H9 (cell line): ENCODE measurements at regions not wholly inside any gene's neighbourhood (a gene's known extent, or its start where the extent isn't known, plus 50 kb on each side); places are given as distances from the start of the nearest gene placed in this dataset.

Experiments
- DNase-seq: peaks from one replicate; pipeline ENCODE4 v3.0.0-alpha.2; 2017
- H2AFZ ChIP-seq: one replicate; pipeline ENCODE4 v1.6.1; 2013; ENCODE audit warnings: mild to moderate bottlenecking, low read length, control low read depth, moderate library complexity
- H2AK5ac ChIP-seq: 2 replicates; pipeline ENCODE4 v1.6.1; 2013; ENCODE audit warnings: low read length, control low read depth, mixed read lengths; ENCODE audit not compliant: insufficient read length
- H2BK120ac ChIP-seq: one replicate; pipeline ENCODE4 v1.6.1; 2013; ENCODE audit warnings: low read depth, mild to moderate bottlenecking, low read length, control low read depth, inconsistent platforms; ENCODE audit not compliant: poor library complexity, severe bottlenecking
- H2BK12ac ChIP-seq: 2 replicates; pipeline ENCODE4 v1.6.1; 2013; ENCODE audit warnings: low read length, control low read depth, mixed read lengths, low read depth; ENCODE audit not compliant: insufficient read length
- H2BK15ac ChIP-seq: 2 replicates; pipeline ENCODE4 v1.6.1; 2013; ENCODE audit warnings: low read depth, low read length, control low read depth
- H2BK20ac ChIP-seq: one replicate; pipeline ENCODE4 v1.6.1; 2013; ENCODE audit warnings: low read depth, mild to moderate bottlenecking, low read length, control low read depth, inconsistent platforms; ENCODE audit not compliant: poor library complexity, severe bottlenecking
- H2BK5ac ChIP-seq: 2 replicates; pipeline ENCODE4 v1.6.1; 2013; ENCODE audit warnings: low read length, control low read depth, mixed read lengths; ENCODE audit not compliant: insufficient read length
- H3K14ac ChIP-seq: 2 replicates; pipeline ENCODE4 v1.6.1; 2013; ENCODE audit warnings: low read length, control low read depth; ENCODE audit not compliant: insufficient read depth
- H3K18ac ChIP-seq: 2 replicates; pipeline ENCODE4 v1.6.1; 2013; ENCODE audit warnings: low read depth, mild to moderate bottlenecking, mixed read lengths, low read length, control low read depth; ENCODE audit not compliant: insufficient read length
- H3K23ac ChIP-seq: 2 replicates; pipeline ENCODE4 v1.6.1; 2013; ENCODE audit warnings: low read length, control low read depth, mixed read lengths, low read depth; ENCODE audit not compliant: insufficient read length
- H3K23me2 ChIP-seq: 2 replicates; pipeline ENCODE4 v1.6.1; 2013; ENCODE audit warnings: low read depth, mild to moderate bottlenecking, mixed read lengths, low read length, control low read depth; ENCODE audit not compliant: insufficient read length, poor library complexity, severe bottlenecking
- H3K27ac ChIP-seq: 2 replicates; pipeline ENCODE4 v1.5.1; 2013; ENCODE audit warnings: low read length, control low read depth, mixed read lengths, low read depth; ENCODE audit not compliant: insufficient read length
- H3K27me3 ChIP-seq: 2 replicates; pipeline ENCODE4 v1.6.1; 2013; ENCODE audit warnings: low read length, control low read depth, inconsistent platforms; ENCODE audit not compliant: insufficient read depth
- H3K4ac ChIP-seq: 2 replicates; pipeline ENCODE4 v1.6.1; 2013; ENCODE audit warnings: low read depth, mild to moderate bottlenecking, control low read depth, inconsistent platforms, low read length, moderate library complexity
- H3K4me1 ChIP-seq: 2 replicates; pipeline ENCODE4 v1.6.1; 2013; ENCODE audit warnings: low read length, control low read depth, inconsistent platforms; ENCODE audit not compliant: insufficient read depth
- H3K4me2 ChIP-seq: 2 replicates; pipeline ENCODE4 v1.6.1; 2013; ENCODE audit warnings: low read length, control low read depth, mixed read lengths; ENCODE audit not compliant: insufficient read length, insufficient read depth
- H3K56ac ChIP-seq: 2 replicates; pipeline ENCODE4 v1.6.1; 2013; ENCODE audit warnings: low read depth, mild to moderate bottlenecking, mixed read lengths, low read length, control low read depth; ENCODE audit not compliant: insufficient read length
- H3K79me1 ChIP-seq: 2 replicates; pipeline ENCODE4 v1.6.1; 2013; ENCODE audit warnings: low read depth, mild to moderate bottlenecking, moderate library complexity, low read length, control low read depth, inconsistent platforms; ENCODE audit not compliant: insufficient read depth, poor library complexity, severe bottlenecking
- H3K79me2 ChIP-seq: 2 replicates; pipeline ENCODE4 v1.6.1; 2013; ENCODE audit warnings: low read length, control low read depth, inconsistent platforms; ENCODE audit not compliant: insufficient read depth
- H3K9ac ChIP-seq: 2 replicates; pipeline ENCODE4 v1.6.1; 2013; ENCODE audit warnings: low read length, control low read depth, mixed read lengths; ENCODE audit not compliant: insufficient read length; ENCODE audit errors: extremely low read depth
- H3K9me3 ChIP-seq: one replicate; pipeline ENCODE4 v1.6.1; 2013; ENCODE audit warnings: low read depth, low read length, inconsistent platforms; ENCODE audit not compliant: control insufficient read depth
- H3T11ph ChIP-seq: one replicate; pipeline ENCODE4 v1.6.1; 2013; ENCODE audit warnings: mild to moderate bottlenecking, low read length, control low read depth, inconsistent platforms
- H4K20me1 ChIP-seq: one replicate; pipeline ENCODE4 v1.6.1; 2013; ENCODE audit not compliant: control insufficient read depth, insufficient read length, insufficient read depth
- H4K5ac ChIP-seq: 2 replicates; pipeline ENCODE4 v1.6.1; 2013; ENCODE audit warnings: low read depth, mild to moderate bottlenecking, mixed read lengths, low read length, control low read depth; ENCODE audit not compliant: insufficient read length
- H4K8ac ChIP-seq: replicated peaks from 2 replicates; pipeline ENCODE4 v1.6.1; 2013; ENCODE audit warnings: low read length, control low read depth, mixed read lengths, low read depth; ENCODE audit not compliant: insufficient read length
- H4K91ac ChIP-seq: 2 replicates; pipeline ENCODE4 v1.6.1; 2013; ENCODE audit warnings: low read depth, mild to moderate bottlenecking, moderate library complexity, mixed read lengths, low read length, control low read depth; ENCODE audit not compliant: insufficient read length
- H3K27ac Mint-ChIP-seq, 3 experiments: 2 replicates in 2 of 3; 3 replicates in 1 of 3; pipeline ENCODE4 v1.8.0; 2020 to 2021; ENCODE audit warnings: mixed read lengths in 3 of 3, mild to moderate bottlenecking in 1 of 3, moderate library complexity in 1 of 3
- H3K27me3 Mint-ChIP-seq: 2 replicates; pipeline ENCODE4 v1.8.0; 2021; ENCODE audit warnings: low read depth, mild to moderate bottlenecking, moderate library complexity, mixed read lengths
- H3K36me3 Mint-ChIP-seq, 3 experiments: 2 replicates in 2 of 3; 3 replicates in 1 of 3; pipeline ENCODE4 v1.8.0; 2020 to 2021; ENCODE audit warnings: low read depth in 3 of 3, mixed read lengths in 3 of 3; ENCODE audit not compliant: insufficient read depth in 1 of 3
- H3K4me1 Mint-ChIP-seq, 2 experiments: 2 replicates each; pipeline ENCODE4 v1.8.0; 2020; ENCODE audit warnings: mixed read lengths in 2 of 2
- H3K4me3 Mint-ChIP-seq, 2 experiments: 2 replicates in 1 of 2; 3 replicates in 1 of 2; pipeline ENCODE4 v1.8.0; 2020 to 2021; ENCODE audit warnings: mild to moderate bottlenecking in 2 of 2, mixed read lengths in 2 of 2, moderate library complexity in 1 of 2
- H3K9me3 Mint-ChIP-seq, 2 experiments: 2 replicates in 1 of 2; 3 replicates in 1 of 2; pipeline ENCODE4 v1.8.0; 2020; ENCODE audit warnings: mild to moderate bottlenecking in 2 of 2, mixed read lengths in 2 of 2, moderate library complexity in 1 of 2
- CTCF ChIP-seq: fragments of 200-600 bp; sonication (generic); conservative IDR thresholded peaks from 3 replicates; pipeline ENCODE4 v1.8.0; 2021; ENCODE audit warnings: antibody characterized with exemption, mild to moderate bottlenecking

- Mint-ChIP-seq H3K27ac (no peak overlapping the region), H3K27me3 (no peaks in the 10 kb centered on the region; the same call in 1 of the 2 replicates), H3K9me3 (peaks cover 0 to 5% of the 10 kb centered on the region in 2 experiments; a peak in 1 of 5 replicates), H3K4me3 (no peak overlapping the region), H3K4me1 (peaks cover 12 to 14% of the 10 kb centered on the region in 2 experiments), H3K36me3 (peaks cover 0 to 5% (median 2%) of the 10 kb centered on the region in 3 experiments; a peak in 2 of 7 replicates)
- Histone ChIP-seq H4K8ac (no peak overlapping the region), H2BK15ac (no peak overlapping the region), H2BK12ac (no peak overlapping the region), H4K91ac (no peak overlapping the region), H3K18ac (no peak overlapping the region), H3K4me1 (peaks cover 6% of the 10 kb centered on the region; the same call in 1 of the 2 replicates), H2AK5ac (no peak overlapping the region), H3K79me2 (no peaks in the 10 kb centered on the region), H3T11ph (no peak overlapping the region), H3K23ac (no peak overlapping the region), H4K5ac (no peak overlapping the region), H3K79me1 (no peaks in the 10 kb centered on the region), H2BK5ac (no peak overlapping the region), H3K27ac (no peak overlapping the region), H3K4me2 (no peak overlapping the region), H4K20me1 (no peaks in the 10 kb centered on the region), H3K4ac (no peak overlapping the region), H3K14ac (no peak overlapping the region), H3K23me2 (no peaks in the 10 kb centered on the region), H2BK20ac (no peak overlapping the region), H2BK120ac (no peak overlapping the region), H3K27me3 (no peaks in the 10 kb centered on the region), H3K56ac (no peak overlapping the region), H3K9ac (no peak overlapping the region), H3K9me3 (no peaks in the 10 kb centered on the region), H2AFZ (no peak overlapping the region)
- no peak for TF ChIP-seq CTCF
- no peak for DNase-seq
Observed at GRCh38 chr14:98458702-98459101, 813.3 kb downstream of the BCL11B start.
